ENCODE measurements at regions not wholly inside any gene's neighbourhood (a gene's known extent, or its start where the extent isn't known, plus 50 kb on each side); places are given as distances from the start of the nearest gene placed in this dataset.

- no peak for DNase-seq
Measured at GRCh38 chr10:120984221-120984620, 133.1 kb downstream of the WDR11 start.

GRCh38 chr10:120987359-120987758 is 136.2 kb downstream of the WDR11 start:
- DNase-seq: no peak

GRCh38 chr10:120988751-120989150 is 137.6 kb downstream of the WDR11 start:
- DNase-seq: no peak

- DNase-seq: no peak
Measured at GRCh38 chr10:120989279-120989678, 138.1 kb downstream of the WDR11 start.

- DNase-seq: no peak
Measured at GRCh38 chr10:120989996-120990598, 138.9 kb downstream of the WDR11 start.

GRCh38 chr10:120990831-120991230 is 139.7 kb downstream of the WDR11 start:
- DNase-seq: no peak

- DNase-seq: no peak
Measured at GRCh38 chr10:120993089-120993488, 141.9 kb downstream of the WDR11 start.

- no peak for DNase-seq
Measured at GRCh38 chr10:120995768-120996167, 144.6 kb downstream of the WDR11 start.

GRCh38 chr10:120996456-120997034 is 145.4 kb downstream of the WDR11 start:
- DNase-seq: no peak

GRCh38 chr10:120997313-120997712 is 146.2 kb downstream of the WDR11 start:
- DNase-seq: no peak

GRCh38 chr10:120997756-120998155 is 146.6 kb downstream of the WDR11 start:
- no peak for DNase-seq

- DNase-seq: no peak
Measured at GRCh38 chr10:120998251-120998650, 147.1 kb downstream of the WDR11 start.

GRCh38 chr10:120998782-120999285 is 147.7 kb downstream of the WDR11 start:
- no peak for DNase-seq

GRCh38 chr10:120999868-121000267 is 148.7 kb downstream of the WDR11 start:
- DNase-seq: no peak

- DNase-seq: no peak
Measured at GRCh38 chr10:121002586-121003205, 151.5 kb downstream of the WDR11 start.

- DNase-seq: no peak
Measured at GRCh38 chr10:121005948-121006587, 154.9 kb downstream of the WDR11 start.

- DNase-seq: no peak
Measured at GRCh38 chr10:121007264-121007663, 156.1 kb downstream of the WDR11 start.

- DNase-seq: no peak
Measured at GRCh38 chr10:121015916-121016315, 164.8 kb downstream of the WDR11 start.

- DNase-seq: no peak
Measured at GRCh38 chr10:121024905-121025584, 173.9 kb downstream of the WDR11 start.

GRCh38 chr10:121025731-121026130 is 174.6 kb downstream of the WDR11 start:
- DNase-seq: no peak

- no peak for DNase-seq
Measured at GRCh38 chr10:121027371-121027770, 176.2 kb downstream of the WDR11 start.

GRCh38 chr10:121032460-121032859 is 181.3 kb downstream of the WDR11 start:
- no peak for DNase-seq

GRCh38 chr10:121033366-121033765 is 182.2 kb downstream of the WDR11 start:
- no peak for DNase-seq
